Gastroesophageal sphincter (tissue), 3 donors: ENCODE measurements at regions not wholly inside any gene's neighbourhood (a gene's known extent, or its start where the extent isn't known, plus 50 kb on each side); places are given as distances from the start of the nearest gene placed in this dataset.

Experiments
- CTCF ChIP-seq, 4 experiments: fragments of 200-600 bp in 2 of 4; fragments of 450-650 bp in 2 of 4; sonication (generic) in 1 of 4; IDR thresholded peaks; one replicate each; pipeline ENCODE4 v1.5.1; 2017 to 2019; ENCODE audit warnings: antibody characterized with exemption in 4 of 4, mild to moderate bottlenecking in 2 of 4, moderate library complexity in 2 of 4
- POLR2A ChIP-seq, 2 donors: fragments of 450-650 bp; IDR thresholded peaks; one replicate each; pipeline ENCODE4 v1.6.1; 2017; ENCODE audit warnings: antibody characterized with exemption in 2 of 2, mild to moderate bottlenecking in 2 of 2, moderate library complexity in 1 of 2

- no peak for TF ChIP-seq CTCF (IDR thresholded peaks at IDR 0.05)
- no peak for TF ChIP-seq POLR2A (IDR thresholded peaks at IDR 0.05)
These were observed 134.0 kb downstream of the GOLGA6L6 start for GRCh38 chr15:20407553-20407952.
